Body of pancreas (tissue), 4 donors: ENCODE measurements at regions not wholly inside any gene's neighbourhood (a gene's known extent, or its start where the extent isn't known, plus 50 kb on each side); places are given as distances from the start of the nearest gene placed in this dataset.

Source experiments
- ATAC-seq: fragments of 150-250 bp; one replicate; pipeline ENCODE4 v1.9.1; 2016
- DNase-seq, 4 donors: peaks; one replicate each; pipeline ENCODE4 v3.0.0-alpha.2; 2019
- H3K27ac ChIP-seq, 4 donors: fragments of 200-600 bp; sonication (generic); 1 replicate in 3 of 4; 2 replicates in 1 of 4; pipeline versions ENCODE4 v1.5.1 to v1.6.1; 2016 to 2019; ENCODE audit warnings: mild to moderate bottlenecking in 1 of 4, mixed read lengths in 1 of 4, moderate library complexity in 1 of 4
- H3K27me3 ChIP-seq, 2 donors: fragments of 200-600 bp; sonication (generic); one replicate each; pipeline ENCODE4 v1.6.0; 2016; ENCODE audit warnings: mild to moderate bottlenecking in 1 of 2
- H3K36me3 ChIP-seq, 2 donors: fragments of 200-600 bp; sonication (generic); replicated peaks in 1 of 2; 2 replicates each; pipeline ENCODE4 v1.5.1; 2016; ENCODE audit warnings: low read depth in 2 of 2; ENCODE audit not compliant: insufficient read depth in 1 of 2
- H3K4me1 ChIP-seq: fragments of 200-600 bp; sonication (generic); one replicate; pipeline ENCODE4 v1.6.0; 2016
- H3K4me3 ChIP-seq, 2 donors: fragments of 200-600 bp; sonication (generic); 1 replicate in 1 of 2; 2 replicates in 1 of 2; pipeline ENCODE4 v1.5.1; 2016 to 2019
- H3K9me3 ChIP-seq, 3 donors: fragments of 200-600 bp; sonication (generic); 1 replicate in 2 of 3; 2 replicates in 1 of 3; pipeline ENCODE4 v1.5.1; 2016
- POLR2A ChIP-seq, 3 donors: fragments of 450-650 bp; IDR thresholded peaks; one replicate each; pipeline ENCODE4 v1.6.1; 2016; ENCODE audit warnings: antibody characterized with exemption in 3 of 3, mild to moderate bottlenecking in 2 of 3
- WGBS, 2 donors: methylation state at CpG; one replicate each; pipeline ENCODE4 v1.1.5; 2017; 5-methylcytosine and 5-hydroxymethylcytosine counted together
- intact Hi-C: fragments of 100-400 bp; cut with DNase I; formaldehyde crosslinking; loops from one replicate; pipeline ENCODE4 v1.15.1; 2023
- TF ChIP-seq, protein P1 (sequence below), 7 experiments: fragments of 450-650 bp in 4 of 7; fragments of 200-600 bp in 3 of 7; sonication (generic) in 3 of 7; IDR thresholded peaks; one replicate each; pipeline ENCODE4 v1.5.1; 2016 to 2019; ENCODE audit warnings: antibody characterized with exemption in 7 of 7

DNA sequence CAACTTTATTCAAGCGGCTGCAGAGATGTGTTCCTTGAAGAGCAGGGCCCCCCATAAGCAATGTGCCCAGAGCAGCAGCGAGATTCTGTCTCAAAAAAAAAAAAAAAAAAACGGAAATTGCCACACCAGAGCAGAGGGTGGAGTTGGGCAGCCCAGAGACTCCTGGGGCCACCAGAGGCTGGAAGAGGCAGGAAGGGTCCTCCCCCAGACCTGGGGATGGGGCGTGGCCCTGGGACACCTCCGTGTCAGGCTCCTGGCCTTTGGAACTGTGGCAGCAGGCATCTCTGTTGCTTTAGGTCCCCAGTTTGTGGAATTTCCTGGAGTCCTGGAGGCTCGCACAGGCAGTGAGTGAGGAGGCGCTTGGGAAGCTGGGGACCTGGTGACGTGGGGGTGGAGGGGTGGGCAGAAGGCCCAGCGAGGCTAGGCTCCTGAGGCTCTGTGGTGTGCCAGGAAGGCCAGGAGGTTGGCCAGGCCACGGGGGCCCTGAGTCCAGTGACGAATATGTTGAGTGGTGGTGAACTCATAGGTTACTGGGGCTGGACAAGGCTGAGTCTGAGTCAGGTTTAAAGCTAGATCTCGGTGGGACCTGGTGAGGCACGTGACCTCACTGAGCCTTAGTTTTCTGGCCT lies 735.6 kb downstream of the BRD1 start:
- Histone ChIP-seq H3K4me1 (no peaks in the 10 kb centered on the region), H3K4me3 (no peak overlapping the region), H3K9me3 (no peaks in the 10 kb centered on the region), H3K27me3 (no peaks in the 10 kb centered on the region), H3K36me3 (no peaks in the 10 kb centered on the region), H3K27ac (no peak overlapping the region)
- ATAC-seq (no peak), DNase-seq (no peak)
- TF ChIP-seq POLR2A (IDR thresholded peaks at IDR 0.05), result no peak
- TF ChIP-seq, protein P1, sequence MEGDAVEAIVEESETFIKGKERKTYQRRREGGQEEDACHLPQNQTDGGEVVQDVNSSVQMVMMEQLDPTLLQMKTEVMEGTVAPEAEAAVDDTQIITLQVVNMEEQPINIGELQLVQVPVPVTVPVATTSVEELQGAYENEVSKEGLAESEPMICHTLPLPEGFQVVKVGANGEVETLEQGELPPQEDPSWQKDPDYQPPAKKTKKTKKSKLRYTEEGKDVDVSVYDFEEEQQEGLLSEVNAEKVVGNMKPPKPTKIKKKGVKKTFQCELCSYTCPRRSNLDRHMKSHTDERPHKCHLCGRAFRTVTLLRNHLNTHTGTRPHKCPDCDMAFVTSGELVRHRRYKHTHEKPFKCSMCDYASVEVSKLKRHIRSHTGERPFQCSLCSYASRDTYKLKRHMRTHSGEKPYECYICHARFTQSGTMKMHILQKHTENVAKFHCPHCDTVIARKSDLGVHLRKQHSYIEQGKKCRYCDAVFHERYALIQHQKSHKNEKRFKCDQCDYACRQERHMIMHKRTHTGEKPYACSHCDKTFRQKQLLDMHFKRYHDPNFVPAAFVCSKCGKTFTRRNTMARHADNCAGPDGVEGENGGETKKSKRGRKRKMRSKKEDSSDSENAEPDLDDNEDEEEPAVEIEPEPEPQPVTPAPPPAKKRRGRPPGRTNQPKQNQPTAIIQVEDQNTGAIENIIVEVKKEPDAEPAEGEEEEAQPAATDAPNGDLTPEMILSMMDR (IDR thresholded peaks at IDR 0.05), result no peak
- intact Hi-C loops, result no loop called here
- 48 to 56% methylated on average over 13 of the region's 13 CpGs for WGBS, 2 donors

DNA sequence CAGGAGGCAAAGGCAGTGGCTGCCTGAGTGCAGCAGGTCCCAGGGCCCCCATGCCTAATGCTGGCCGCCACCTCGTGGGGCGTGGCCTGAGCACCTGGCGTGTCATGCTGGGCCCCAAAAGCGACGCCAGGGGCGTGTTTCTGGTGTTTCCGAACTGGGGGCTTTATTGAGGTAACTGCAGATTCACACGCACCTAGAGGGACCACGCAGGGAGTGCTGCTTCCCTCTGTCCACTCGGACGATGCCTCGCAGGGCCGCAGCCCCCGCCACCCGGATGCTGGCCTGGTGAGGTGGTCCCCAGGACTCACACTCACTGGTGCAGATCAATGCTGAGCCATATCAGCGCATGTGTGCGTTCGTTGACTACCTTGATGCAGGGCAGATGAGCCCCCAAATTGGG lies 736.2 kb downstream of the BRD1 start:
- H3K4me1 ChIP-seq, result no peaks in the 10 kb centered on the region
- H3K9me3 ChIP-seq, result no peaks in the 10 kb centered on the region
- intact Hi-C loops, result no loop called here
- H3K36me3 ChIP-seq, result no peaks in the 10 kb centered on the region
- H3K27me3 ChIP-seq, result no peaks in the 10 kb centered on the region
- 61 to 64% methylated on average over 13 to 18 of the region's 19 CpGs for WGBS, 2 donors
- no peak for TF ChIP-seq POLR2A (IDR thresholded peaks at IDR 0.05)
- TF ChIP-seq, protein P1 (IDR thresholded peaks at IDR 0.05), result no peak
- DNase-seq, result no peak
- no peak overlapping the region for H3K27ac ChIP-seq
- ATAC-seq, result no peak
- no peak overlapping the region for H3K4me3 ChIP-seq

DNA sequence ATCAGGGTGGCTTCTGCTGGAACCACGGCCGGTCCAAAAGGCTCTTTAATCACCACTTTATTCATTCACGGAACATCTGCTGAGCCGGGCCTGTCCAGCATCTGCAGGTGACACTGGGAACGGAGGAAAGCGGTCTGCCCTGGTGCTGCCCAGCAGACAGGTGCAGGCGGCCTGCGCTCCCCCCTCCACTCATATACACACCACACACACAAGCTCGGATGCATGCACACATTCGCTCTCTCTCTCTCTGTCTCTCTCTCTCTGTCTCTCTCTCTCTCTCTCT lies 736.9 kb downstream of the BRD1 start:
- TF ChIP-seq, protein P1 (IDR thresholded peaks at IDR 0.05), result no peak
- no peak for TF ChIP-seq POLR2A (IDR thresholded peaks at IDR 0.05)
- ATAC-seq (no peak), DNase-seq (no peak)
- no peaks in the 10 kb centered on the region for H3K4me1 ChIP-seq
- no peaks in the 10 kb centered on the region for H3K27me3 ChIP-seq
- intact Hi-C loops, result no loop called here
- H3K4me3 ChIP-seq, result no peak overlapping the region
- no peak overlapping the region for H3K27ac ChIP-seq
- 45 to 48% methylated on average over 10 of the region's 10 CpGs for WGBS, 2 donors
- no peaks in the 10 kb centered on the region for H3K36me3 ChIP-seq
- H3K9me3 ChIP-seq, result no peaks in the 10 kb centered on the region

DNA sequence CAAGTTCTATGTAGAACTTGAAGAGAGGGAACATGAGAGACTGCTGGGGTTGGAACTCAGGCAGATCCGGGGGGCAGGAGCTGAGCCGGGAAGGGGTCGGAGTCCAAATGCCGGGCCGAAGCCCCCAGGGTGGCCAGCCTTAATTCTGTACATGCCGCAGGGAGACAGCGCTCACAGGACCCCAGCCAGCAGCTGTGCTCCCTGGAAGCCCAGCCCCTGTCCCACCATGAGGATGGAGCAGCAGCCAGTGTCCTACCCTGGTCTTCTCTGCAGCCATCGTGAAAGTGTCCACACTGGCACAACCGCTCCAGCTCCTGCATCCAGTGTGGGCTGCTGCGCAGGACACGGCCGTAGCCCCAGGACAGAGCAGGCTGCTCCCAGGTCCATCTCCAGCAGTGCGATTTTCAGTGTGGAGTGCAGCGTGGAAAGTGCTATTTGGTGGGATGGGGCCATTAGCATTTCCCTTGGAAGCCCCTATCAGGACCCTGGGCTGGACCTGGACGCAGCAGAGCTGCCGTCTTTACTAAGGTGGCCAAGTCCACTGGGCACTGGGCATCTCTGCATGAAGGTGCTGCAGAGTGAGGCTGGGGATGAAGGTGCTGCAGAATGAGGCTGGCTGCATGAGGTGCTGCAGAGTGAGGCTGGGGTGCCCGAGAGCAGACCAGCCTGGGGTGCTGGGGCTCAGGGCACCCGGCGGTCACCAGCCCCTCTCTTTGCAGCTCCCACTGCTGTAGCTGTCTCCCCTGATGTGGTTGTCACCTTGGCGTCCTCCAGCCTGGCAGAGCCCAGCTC lies 737.4 kb downstream of the BRD1 start:
- 60 to 70% methylated on average over 9 to 20 of the region's 20 CpGs for WGBS, 2 donors
- H3K4me1 ChIP-seq, result no peaks in the 10 kb centered on the region
- H3K9me3 ChIP-seq, result no peaks in the 10 kb centered on the region
- intact Hi-C loops, result no loop called here
- no peaks in the 10 kb centered on the region for H3K36me3 ChIP-seq
- no peak overlapping the region for H3K27ac ChIP-seq
- no peak for TF ChIP-seq POLR2A (IDR thresholded peaks at IDR 0.05)
- TF ChIP-seq, protein P1 (IDR thresholded peaks at IDR 0.05), result no peak
- DNase-seq (no peak), ATAC-seq (no peak)
- no peak overlapping the region for H3K4me3 ChIP-seq
- no peaks in the 10 kb centered on the region for H3K27me3 ChIP-seq
